ENCODE measurements at regions not wholly inside any gene's neighbourhood (a gene's known extent, or its start where the extent isn't known, plus 50 kb on each side); places are given as distances from the start of the nearest gene placed in this dataset.
A peak's percentile ranks its signal among the peaks of the same experiment; 100 is the strongest.

DNA sequence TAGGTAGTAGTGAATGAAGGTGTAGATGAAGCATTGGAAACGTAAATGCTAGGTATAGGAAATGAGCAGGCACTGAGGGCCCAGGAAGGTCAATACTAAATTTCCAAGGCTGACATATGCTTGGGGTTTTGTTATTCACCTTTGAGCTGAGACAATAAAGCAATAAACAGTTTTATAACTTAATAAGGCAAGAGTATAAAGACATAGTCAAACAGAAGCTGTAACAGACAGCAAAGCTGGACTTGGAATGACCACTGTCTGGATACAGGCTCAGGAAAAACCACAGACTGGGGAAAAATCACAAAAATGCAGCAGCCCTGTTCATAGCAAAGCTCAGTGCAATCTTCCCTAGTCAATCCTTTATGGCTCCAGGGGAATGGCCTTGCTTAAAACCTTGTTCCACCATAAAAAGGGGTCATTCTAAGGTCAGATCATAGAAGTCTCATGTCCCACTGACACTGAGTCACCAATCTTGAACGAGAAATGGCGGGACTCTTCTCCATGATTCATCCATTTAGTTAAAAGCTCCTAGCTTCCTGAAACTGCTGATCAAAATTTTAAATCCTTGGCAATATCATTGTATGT, 493.3 kb downstream of the CMPK2 start:
- no peak for DNase-seq
- Mint-ChIP-seq H3K4me3 (ENCODE audit: unreplicated experiment) (no peak overlapping the region), H3K27ac (ENCODE audit: unreplicated experiment) (peak overlapping the region; percentile 3), H3K27me3 (ENCODE audit: unreplicated experiment) (peaks cover 7% of the 10 kb centered on the region), H3K9me3 (ENCODE audit: unreplicated experiment) (peaks cover 11% of the 10 kb centered on the region), H3K4me1 (ENCODE audit: low read depth, unreplicated experiment) (peaks cover 22% of the 10 kb centered on the region), H3K36me3 (ENCODE audit: unreplicated experiment) (peaks cover 5% of the 10 kb centered on the region)
- TF ChIP-seq, protein P1, sequence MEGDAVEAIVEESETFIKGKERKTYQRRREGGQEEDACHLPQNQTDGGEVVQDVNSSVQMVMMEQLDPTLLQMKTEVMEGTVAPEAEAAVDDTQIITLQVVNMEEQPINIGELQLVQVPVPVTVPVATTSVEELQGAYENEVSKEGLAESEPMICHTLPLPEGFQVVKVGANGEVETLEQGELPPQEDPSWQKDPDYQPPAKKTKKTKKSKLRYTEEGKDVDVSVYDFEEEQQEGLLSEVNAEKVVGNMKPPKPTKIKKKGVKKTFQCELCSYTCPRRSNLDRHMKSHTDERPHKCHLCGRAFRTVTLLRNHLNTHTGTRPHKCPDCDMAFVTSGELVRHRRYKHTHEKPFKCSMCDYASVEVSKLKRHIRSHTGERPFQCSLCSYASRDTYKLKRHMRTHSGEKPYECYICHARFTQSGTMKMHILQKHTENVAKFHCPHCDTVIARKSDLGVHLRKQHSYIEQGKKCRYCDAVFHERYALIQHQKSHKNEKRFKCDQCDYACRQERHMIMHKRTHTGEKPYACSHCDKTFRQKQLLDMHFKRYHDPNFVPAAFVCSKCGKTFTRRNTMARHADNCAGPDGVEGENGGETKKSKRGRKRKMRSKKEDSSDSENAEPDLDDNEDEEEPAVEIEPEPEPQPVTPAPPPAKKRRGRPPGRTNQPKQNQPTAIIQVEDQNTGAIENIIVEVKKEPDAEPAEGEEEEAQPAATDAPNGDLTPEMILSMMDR (IDR thresholded peaks at IDR 0.05; ENCODE audit: partially characterized antibody, unreplicated experiment), result no peak

DNA sequence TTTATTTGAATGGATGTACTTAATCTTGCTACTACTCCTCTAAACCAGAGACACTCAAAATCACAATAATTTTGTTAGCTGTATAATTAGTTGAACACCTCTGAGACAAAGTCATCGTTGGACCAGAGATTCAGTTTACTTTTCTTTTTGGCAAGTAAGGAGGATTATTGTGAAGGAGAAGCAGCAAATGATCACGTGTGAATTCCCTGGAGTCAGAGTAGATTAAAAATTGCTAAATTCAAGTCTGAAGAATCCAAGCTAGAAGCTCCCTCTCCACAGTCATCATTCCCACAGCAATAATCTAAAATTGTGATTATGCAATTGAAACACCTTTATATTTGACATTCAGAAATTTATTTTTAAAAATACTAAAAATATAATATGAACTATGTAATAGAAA, 484.4 kb downstream of the CMPK2 start:
- no peaks in the 10 kb centered on the region for H3K27me3 Mint-ChIP-seq (ENCODE audit: unreplicated experiment)
- peaks cover 7% of the 10 kb centered on the region for H3K4me1 Mint-ChIP-seq (ENCODE audit: low read depth, unreplicated experiment)
- no peak overlapping the region for H3K27ac Mint-ChIP-seq (ENCODE audit: unreplicated experiment)
- TF ChIP-seq, protein P1 (IDR thresholded peaks at IDR 0.05; ENCODE audit: partially characterized antibody, unreplicated experiment), result no peak
- H3K9me3 Mint-ChIP-seq (ENCODE audit: unreplicated experiment), result no peaks in the 10 kb centered on the region
- DNase-seq, result no peak
- H3K4me3 Mint-ChIP-seq (ENCODE audit: unreplicated experiment), result no peak overlapping the region
- H3K36me3 Mint-ChIP-seq (ENCODE audit: unreplicated experiment), result no peaks in the 10 kb centered on the region

GRCh38 chr2:6384341-6384740, 481.4 kb downstream of the CMPK2 start:
- no peaks in the 10 kb centered on the region for H3K9me3 Mint-ChIP-seq (ENCODE audit: unreplicated experiment)
- peaks cover 7% of the 10 kb centered on the region for H3K4me1 Mint-ChIP-seq (ENCODE audit: low read depth, unreplicated experiment)
- no peaks in the 10 kb centered on the region for H3K27me3 Mint-ChIP-seq (ENCODE audit: unreplicated experiment)
- no peaks in the 10 kb centered on the region for H3K36me3 Mint-ChIP-seq (ENCODE audit: unreplicated experiment)
- no peak overlapping the region for H3K27ac Mint-ChIP-seq (ENCODE audit: unreplicated experiment)
- DNase-seq, result no peak
- H3K4me3 Mint-ChIP-seq (ENCODE audit: unreplicated experiment), result no peak overlapping the region
- TF ChIP-seq, protein P1 (IDR thresholded peaks at IDR 0.05; ENCODE audit: partially characterized antibody, unreplicated experiment), result no peak

GRCh38 chr2:6392354-6392753, 473.4 kb downstream of the CMPK2 start:
- no peak for DNase-seq
- Mint-ChIP-seq H3K9me3 (ENCODE audit: unreplicated experiment) (peaks cover 3% of the 10 kb centered on the region), H3K4me1 (ENCODE audit: low read depth, unreplicated experiment) (peaks cover 10% of the 10 kb centered on the region), H3K4me3 (ENCODE audit: unreplicated experiment) (no peak overlapping the region), H3K36me3 (ENCODE audit: unreplicated experiment) (no peaks in the 10 kb centered on the region), H3K27me3 (ENCODE audit: unreplicated experiment) (no peaks in the 10 kb centered on the region), H3K27ac (ENCODE audit: unreplicated experiment) (peak overlapping the region; percentile 28)
- TF ChIP-seq, protein P1 (IDR thresholded peaks at IDR 0.05; ENCODE audit: partially characterized antibody, unreplicated experiment), result no peak

- no peaks in the 10 kb centered on the region for H3K36me3 Mint-ChIP-seq (ENCODE audit: unreplicated experiment)
- H3K4me3 Mint-ChIP-seq (ENCODE audit: unreplicated experiment), result no peak overlapping the region
- no peak for DNase-seq
- H3K4me1 Mint-ChIP-seq (ENCODE audit: low read depth, unreplicated experiment), result peaks cover 10% of the 10 kb centered on the region
- H3K9me3 Mint-ChIP-seq (ENCODE audit: unreplicated experiment), result peaks cover 3% of the 10 kb centered on the region
- TF ChIP-seq, protein P1 (IDR thresholded peaks at IDR 0.05; ENCODE audit: partially characterized antibody, unreplicated experiment), result no peak
- peak overlapping the region; percentile 30 for H3K27ac Mint-ChIP-seq (ENCODE audit: unreplicated experiment)
- H3K27me3 Mint-ChIP-seq (ENCODE audit: unreplicated experiment), result no peaks in the 10 kb centered on the region
Measured at GRCh38 chr2:6392966-6393365, 472.7 kb downstream of the CMPK2 start.

All from glutamatergic neuron (in vitro differentiated cells).